ENCODE measurements at regions not wholly inside any gene's neighbourhood (a gene's known extent, or its start where the extent isn't known, plus 50 kb on each side); places are given as distances from the start of the nearest gene placed in this dataset.
A peak's percentile ranks its signal among the peaks of the same experiment; 100 is the strongest.

- DNase-seq = no peak
Measured at GRCh38 chr2:120593921-120594686, 141.6 kb upstream of the GLI2 start.

- DNase-seq = no peak
Measured at GRCh38 chr2:120594856-120595685, 140.6 kb upstream of the GLI2 start.

- DNase-seq = no peak
Measured at GRCh38 chr2:120595739-120596138, 139.9 kb upstream of the GLI2 start.

GRCh38 chr2:120596191-120596811 lies 139.4 kb upstream of the GLI2 start:
- no peak for DNase-seq

- DNase-seq = peak; percentile 72
Measured at GRCh38 chr2:120596990-120597594, 138.6 kb upstream of the GLI2 start.

GRCh38 chr2:120597595-120598193 lies 138.0 kb upstream of the GLI2 start:
- no peak for DNase-seq

GRCh38 chr2:120598416-120598815 lies 137.3 kb upstream of the GLI2 start:
- DNase-seq = no peak

GRCh38 chr2:120599072-120599471 lies 136.6 kb upstream of the GLI2 start:
- DNase-seq = no peak

GRCh38 chr2:120599656-120600055 lies 136.0 kb upstream of the GLI2 start:
- no peak for DNase-seq

GRCh38 chr2:120600335-120600734 lies 135.3 kb upstream of the GLI2 start:
- no peak for DNase-seq

- no peak for DNase-seq
Measured at GRCh38 chr2:120600786-120601185, 134.9 kb upstream of the GLI2 start.

GRCh38 chr2:120601566-120601965 lies 134.1 kb upstream of the GLI2 start:
- no peak for DNase-seq

- no peak for DNase-seq
Measured at GRCh38 chr2:120602251-120602650, 133.4 kb upstream of the GLI2 start.

- no peak for DNase-seq
Measured at GRCh38 chr2:120604767-120605166, 130.9 kb upstream of the GLI2 start.

- DNase-seq = no peak
Measured at GRCh38 chr2:120605231-120605935, 130.3 kb upstream of the GLI2 start.

GRCh38 chr2:120606280-120606679 lies 129.4 kb upstream of the GLI2 start:
- DNase-seq = no peak

GRCh38 chr2:120606931-120607330 lies 128.7 kb upstream of the GLI2 start:
- no peak for DNase-seq

- no peak for DNase-seq
Measured at GRCh38 chr2:120607506-120607905, 128.2 kb upstream of the GLI2 start.

- no peak for DNase-seq
Measured at GRCh38 chr2:120607996-120608395, 127.7 kb upstream of the GLI2 start.

- DNase-seq = no peak
Measured at GRCh38 chr2:120609826-120610395, 125.8 kb upstream of the GLI2 start.

- no peak for DNase-seq
Measured at GRCh38 chr2:120611016-120611415, 124.7 kb upstream of the GLI2 start.
